Activated CD8-positive, alpha-beta memory T cell treated with anti-CD3 and anti-CD28 coated beads, Interleukin-2, amount 50 U/mL, for 24 hours (primary cell): ENCODE measurements at regions not wholly inside any gene's neighbourhood (a gene's known extent, or its start where the extent isn't known, plus 50 kb on each side); places are given as distances from the start of the nearest gene placed in this dataset.

Experiments
- DNase-seq: peaks from one replicate; pipeline ENCODE4 v3.0.0-alpha.2; 2020; ENCODE audit errors: extremely low read depth

DNA sequence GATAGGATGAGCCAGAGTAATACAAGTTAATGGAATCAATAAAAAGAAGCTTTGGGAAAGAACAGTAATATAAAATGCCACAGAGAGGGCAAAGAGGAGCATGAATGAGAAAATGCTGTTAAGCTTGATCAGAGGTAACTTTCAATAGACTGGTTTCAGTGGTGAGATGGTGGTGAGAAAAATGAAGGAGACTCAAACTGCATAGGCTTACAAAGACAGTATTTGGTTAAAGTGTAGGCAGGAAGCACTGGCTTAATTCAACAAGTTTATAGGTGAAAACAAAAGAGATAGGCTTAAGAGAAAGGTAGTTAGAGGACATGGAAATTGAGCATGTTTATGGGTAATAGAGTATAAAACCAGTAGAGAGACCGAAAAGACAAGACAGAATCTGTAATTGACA lies 298.6 kb upstream of the ADAMTS5 start:
- no peak for DNase-seq

DNA sequence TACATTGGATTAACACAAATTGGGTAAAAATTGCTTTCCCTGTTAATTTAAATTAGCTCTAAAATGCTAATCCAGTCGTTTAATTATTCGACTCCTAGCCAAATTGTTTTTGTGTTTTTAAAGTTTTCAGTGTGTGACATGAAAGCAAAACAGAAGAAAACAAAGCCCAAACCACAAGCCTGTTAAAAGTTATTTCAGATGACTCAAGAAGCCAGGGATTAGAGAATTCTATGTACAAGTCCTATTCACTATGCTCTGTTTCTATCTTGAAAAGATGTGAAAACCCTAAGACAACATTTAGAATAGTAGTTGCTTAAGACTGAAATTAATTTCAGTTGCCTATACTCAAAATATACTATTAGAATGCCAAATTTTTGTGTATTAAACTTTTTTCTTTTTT lies 294.8 kb upstream of the ADAMTS5 start:
- DNase-seq = no peak

DNA sequence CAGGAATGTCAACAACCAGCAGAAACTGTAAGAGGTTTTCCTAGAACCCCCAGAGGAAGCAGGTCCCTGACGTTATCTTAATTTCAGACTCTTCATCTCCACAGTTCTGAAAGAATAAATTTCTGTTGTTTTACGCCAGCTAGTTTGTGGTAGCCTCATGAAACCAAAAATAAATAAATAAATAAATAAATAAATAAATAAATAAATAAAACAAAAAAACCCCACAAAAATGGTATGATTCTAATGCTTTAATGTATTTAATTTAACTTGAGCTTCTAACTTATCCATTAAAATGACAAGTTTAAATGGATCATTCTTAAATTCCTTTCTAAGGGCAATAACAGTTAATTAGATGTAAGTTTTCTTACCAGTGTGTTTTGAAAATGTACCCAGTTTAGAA lies 293.8 kb upstream of the ADAMTS5 start:
- no peak for DNase-seq

DNA sequence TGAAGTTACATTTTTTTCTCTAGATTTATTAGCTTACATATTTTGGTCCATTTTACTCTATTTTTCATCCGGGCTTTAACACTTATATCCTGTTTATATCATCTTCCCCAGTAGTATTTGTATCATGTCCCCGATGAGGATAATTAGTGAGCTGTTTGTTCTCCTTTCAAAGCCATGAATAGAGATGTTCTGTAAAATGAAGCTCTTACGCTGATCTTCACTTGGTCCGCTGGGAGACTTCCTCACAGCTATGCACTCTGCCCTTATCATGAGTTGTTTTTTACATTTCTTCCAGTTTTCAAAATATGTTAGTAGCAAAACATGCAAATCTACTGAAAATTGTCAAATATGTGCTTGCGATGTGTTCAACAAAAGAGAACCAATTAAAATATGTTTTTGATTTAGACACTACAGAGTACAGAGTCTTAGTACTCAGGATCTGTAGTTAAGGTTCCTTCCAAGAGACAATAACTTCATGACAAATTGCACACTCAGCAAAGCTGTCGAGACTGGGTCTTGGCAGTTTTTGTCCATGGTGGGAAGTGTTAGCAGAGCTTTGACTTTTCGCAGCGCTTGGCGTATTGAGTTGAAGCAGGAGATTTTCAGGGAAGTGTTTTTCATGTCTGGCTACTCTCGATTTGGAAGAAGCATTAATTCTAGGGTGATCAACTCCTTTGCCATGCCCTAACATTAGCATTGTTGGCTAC lies 292.0 kb upstream of the ADAMTS5 start:
- no peak for DNase-seq

DNA sequence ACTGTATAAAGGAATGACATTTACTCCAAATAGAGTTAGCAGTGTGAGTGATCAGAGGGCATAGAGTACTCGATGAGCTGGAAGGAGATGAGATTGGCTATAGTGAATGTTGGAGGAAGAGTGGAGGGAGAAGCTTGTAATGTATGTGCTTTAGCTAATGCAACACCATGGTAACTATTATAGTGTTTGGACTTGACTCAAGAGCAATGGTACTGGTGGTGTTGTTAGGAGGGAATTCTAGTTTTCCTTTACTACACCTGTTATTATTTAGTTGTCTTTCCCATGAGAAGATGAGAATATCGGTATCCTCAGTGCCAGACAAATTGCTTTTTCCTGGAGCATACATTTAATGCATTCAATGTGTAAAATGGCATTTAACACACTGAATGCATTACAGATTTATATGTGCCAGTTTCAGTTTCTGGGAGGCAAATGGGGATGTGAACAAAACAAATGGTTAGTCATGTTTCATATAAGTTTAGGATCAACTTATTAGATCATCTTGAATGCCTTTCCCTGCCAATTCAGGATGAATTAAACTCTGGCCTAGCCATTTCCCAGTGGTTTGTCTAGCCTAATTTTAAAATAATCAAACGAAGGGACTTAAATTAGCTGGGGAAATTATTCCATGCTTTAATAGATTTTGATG lies 291.1 kb upstream of the ADAMTS5 start:
- DNase-seq = no peak

DNA sequence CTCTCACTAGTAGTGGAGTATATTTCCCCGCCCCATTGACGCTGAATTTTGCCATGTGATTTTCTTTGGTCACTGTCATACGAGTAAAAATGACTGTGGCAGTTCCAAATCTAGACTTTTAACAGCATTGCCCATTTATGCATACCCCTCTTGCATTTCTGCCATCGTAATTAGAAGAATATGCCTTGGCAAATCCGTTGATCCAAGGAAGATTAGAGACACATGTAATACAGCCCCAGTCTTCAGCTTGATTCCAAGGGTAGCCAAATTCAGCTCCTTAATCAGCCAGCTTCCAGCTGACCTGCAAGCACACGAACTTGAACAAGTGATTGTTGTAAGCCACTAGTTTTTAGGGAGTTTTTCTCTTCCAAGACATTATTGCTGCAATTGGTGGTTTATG lies 290.3 kb upstream of the ADAMTS5 start:
- no peak for DNase-seq

DNA sequence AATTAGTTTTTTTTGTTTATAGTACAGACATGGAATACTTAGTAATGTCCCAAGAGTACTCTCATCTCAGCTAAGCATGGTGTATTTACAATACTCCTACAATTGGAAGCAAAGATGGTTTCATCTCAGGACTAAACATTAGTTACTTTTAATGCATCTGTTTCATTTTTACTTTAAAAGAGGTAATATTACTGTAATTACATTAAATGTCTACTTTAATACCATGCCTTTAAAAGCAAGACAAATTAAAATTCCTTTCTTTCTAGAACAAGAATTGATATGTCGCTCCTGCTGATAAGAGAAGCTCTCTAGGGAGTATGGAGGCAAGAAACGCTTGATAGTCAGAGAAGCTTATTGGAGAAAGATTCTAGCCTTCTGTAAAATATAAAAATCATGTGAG lies 284.9 kb upstream of the ADAMTS5 start:
- no peak for DNase-seq

DNA sequence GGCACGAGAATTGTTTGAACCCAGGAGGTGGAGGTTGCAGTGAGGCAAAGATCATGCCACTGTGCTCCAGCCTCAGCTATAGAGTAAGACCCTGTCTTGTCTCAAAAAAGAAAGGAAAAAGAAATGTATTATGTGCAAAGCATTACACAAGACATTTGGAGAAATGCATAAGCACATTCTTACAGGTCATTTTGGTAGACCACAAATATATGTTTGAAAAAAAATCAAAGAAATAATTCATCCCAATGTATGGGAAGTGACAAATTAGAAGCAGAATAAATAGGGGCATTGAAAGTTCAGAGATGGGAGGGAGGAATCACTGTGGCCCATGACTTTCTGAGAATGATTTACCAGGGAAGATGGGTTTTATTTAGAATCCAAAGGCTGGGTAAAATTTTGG lies 283.5 kb upstream of the ADAMTS5 start:
- no peak for DNase-seq

DNA sequence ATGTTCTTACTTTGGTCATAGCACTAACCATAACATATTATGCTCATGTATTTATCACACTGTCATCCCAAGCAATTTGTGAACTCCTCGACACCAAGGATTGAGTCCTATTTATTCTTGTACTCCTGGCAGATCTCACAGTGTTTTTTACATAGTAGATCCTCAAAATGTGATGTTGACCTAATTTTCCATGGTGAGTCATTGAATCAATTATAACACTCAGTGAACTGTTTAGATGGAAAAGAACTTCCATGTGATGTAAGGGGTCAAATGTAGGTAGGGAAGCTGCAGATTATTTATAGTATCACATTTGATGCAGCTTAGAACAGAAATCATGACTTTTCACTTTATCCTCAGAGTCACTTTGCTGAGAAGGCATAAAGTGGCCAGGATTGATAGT lies 281.9 kb upstream of the ADAMTS5 start:
- DNase-seq = no peak

DNA sequence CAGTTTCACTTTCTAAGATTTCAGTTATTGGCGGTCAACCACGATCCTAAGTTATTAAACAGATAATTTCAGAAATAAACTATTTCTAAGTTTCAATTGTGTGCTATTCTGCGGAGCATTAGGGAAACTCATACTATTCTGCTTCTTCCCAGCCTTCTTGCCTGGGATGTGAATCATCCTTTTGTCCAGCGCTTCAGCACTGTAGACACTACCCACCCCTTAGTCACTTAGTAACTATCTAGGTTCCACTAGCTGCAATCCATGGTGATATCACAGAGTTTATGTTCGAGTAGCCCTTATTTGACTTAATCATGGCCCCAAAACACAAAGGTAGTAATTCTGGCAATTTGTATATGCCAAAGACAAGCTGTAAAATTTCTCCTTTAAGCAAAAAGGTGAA lies 279.9 kb upstream of the ADAMTS5 start:
- DNase-seq = no peak

DNA sequence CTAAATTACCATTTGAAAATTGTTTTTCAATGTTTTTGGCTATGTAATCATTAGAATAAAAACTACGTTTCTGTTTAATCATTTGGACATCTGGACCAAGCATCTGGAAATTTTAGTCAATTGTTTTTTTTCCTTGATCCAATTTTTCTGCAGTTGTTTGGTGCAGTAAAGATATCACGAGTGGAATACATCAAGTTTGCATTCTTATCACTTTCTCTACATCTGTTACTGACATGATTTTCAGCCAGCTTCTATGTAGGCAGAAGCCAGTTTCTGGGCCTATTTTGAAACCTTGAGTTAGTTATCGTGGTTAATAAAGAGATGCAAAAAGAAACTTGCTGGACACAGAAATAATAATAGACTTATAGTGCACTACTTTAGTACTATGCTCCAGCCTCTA lies 277.9 kb upstream of the ADAMTS5 start:
- no peak for DNase-seq

DNA sequence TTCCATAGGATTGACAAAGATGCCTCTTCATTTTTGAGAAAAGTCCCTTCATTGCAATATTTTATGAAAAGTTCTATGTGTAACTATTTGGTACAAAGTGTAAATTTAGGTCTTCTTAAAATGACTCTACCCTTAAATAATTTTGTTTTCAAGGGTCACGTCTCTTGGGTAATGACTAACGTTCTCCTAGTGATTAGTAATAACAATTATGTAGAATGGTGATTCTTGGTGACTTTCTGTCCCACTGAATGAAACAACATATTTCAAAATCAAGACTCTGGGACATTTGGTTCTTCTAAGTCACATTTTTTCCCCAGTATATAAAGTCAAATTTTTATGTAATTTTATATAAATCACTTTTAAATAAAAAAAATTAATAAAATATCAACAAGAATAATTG lies 277.5 kb upstream of the ADAMTS5 start:
- no peak for DNase-seq

DNA sequence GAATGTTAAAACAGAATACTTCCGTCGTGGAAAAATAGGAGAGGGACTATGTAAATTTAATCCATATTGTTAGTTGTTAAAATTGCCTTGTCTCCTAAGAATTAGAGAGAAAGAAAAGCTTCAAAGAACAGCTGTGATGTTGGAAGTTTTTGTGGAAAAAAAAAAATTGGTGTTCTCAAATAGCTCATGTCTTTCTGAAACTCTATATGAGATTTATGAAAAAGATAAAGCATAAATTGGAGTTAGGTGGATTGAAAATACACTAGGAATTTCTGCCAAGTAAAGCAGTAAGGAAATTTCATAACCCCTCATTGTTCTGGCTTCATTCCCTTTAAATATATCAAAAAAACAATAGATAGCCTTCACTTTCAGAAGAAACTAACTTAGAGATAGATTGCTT lies 274.0 kb upstream of the ADAMTS5 start:
- DNase-seq = no peak

DNA sequence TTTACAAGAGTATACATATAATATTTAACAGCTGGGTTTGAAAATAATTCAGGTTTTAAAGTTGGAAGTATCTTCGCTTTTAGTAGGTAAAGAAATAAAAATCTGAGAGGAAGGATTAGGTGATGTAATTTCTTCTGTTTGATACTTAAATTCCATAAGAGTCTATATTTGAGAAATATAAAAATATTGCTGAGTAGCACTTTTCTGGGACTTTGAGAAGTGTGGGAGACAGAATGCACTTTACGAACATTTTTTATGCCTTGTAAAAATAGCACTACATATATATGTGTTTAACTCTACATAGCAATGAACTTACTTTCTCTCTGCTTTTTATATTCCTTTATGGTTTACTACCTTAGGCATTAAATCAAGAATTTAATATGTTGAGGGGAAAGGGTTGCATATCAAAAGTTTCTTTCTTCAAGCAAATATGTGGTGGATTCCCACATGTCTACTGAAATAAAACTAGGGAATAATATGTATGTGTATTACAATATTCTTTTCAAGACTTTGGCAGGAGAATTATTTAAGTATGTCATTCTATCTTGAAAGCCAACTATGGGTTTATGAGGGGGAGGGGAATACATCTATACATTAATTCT lies 266.7 kb upstream of the ADAMTS5 start:
- no peak for DNase-seq

DNA sequence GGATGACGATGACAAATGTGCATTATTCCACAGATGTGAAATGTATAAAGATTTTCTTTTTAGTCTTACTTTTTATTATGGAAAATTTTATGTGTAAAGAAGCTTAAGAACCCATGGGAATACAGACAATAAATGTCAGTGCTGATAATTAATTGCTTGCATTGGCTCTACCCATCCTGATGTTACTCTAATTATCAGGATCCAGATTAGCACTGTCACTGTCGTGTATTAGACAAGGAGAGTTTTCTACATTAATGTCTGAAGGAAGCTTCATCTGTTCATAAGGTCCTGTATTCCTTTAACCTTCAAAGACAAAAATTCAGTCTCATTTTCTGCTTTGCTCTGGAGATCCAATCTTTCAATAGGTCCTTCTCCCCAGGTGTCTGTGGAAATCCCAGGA lies 259.1 kb upstream of the ADAMTS5 start:
- DNase-seq = no peak

DNA sequence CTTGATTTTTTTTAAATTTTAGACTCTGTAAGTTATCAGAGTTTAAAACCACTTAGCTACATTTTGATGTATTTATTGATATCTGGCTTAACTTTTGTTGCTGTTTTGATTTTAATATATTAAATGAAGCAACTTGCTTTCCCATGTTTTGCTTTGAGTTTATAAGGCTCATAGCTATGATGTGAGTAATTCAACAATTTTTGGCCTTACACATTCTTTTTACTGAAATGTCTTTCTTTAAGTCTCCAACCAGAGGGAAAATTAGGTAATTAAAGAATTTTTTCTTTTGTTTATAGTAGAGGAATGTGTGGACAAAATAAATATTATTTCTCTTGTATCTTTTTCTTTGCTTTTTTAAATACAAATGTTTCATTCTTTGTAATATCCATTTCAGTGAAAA lies 258.3 kb upstream of the ADAMTS5 start:
- DNase-seq = no peak

DNA sequence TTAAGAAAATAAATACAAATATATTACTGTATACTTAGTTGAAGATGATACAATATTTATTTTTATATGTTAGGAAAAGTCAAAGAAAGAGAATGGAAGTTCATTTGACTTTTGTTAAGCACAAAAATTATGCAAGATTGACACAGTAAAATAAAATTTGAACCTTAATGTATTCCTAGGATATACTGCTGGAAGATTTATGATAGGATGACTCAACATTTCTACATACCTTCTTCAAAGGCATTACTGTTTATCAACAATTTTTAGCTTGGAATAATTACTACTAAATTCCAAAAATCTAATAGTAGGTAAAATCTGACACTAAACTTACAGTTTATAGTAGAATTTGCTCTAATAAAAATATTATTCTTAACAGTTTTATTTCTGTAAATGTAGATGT lies 257.3 kb upstream of the ADAMTS5 start:
- DNase-seq = no peak

DNA sequence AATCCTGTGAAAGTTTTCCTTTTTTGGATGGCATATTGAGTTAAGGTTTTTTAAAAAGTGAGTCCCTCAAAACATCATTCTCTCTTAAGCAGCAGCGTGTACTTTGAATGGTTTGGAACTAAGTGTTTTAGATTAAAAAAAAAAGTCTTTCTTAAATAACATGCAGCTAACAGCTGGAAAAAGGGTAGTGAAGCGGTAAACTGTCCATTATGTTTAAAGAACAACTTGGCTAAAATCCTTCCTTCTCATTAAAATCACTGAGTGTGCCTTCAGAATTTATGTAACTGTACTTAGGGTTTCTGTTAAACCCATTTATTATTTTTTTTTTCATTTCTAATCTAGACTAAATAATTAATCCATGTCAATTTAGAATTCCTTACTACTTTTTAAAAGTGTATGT lies 254.2 kb upstream of the ADAMTS5 start:
- DNase-seq = no peak

DNA sequence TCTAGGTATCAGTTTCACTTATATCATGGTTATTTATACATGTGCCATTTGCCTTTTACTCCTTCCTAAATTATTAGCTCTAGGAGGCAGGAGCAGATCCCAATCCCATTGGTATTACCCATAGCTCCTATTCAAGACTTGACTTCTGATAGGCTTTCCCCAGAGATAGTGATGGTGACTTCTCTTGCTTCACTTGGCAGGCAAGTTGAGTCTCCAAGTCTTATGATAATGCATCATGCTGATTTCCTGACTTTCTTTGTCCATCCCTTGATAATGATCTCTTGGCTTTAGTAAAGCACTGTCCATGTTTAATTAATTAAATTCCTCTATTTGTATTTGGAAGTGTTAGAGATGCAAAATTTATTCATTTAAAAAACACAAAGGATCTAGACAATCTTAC lies 253.5 kb upstream of the ADAMTS5 start:
- no peak for DNase-seq

DNA sequence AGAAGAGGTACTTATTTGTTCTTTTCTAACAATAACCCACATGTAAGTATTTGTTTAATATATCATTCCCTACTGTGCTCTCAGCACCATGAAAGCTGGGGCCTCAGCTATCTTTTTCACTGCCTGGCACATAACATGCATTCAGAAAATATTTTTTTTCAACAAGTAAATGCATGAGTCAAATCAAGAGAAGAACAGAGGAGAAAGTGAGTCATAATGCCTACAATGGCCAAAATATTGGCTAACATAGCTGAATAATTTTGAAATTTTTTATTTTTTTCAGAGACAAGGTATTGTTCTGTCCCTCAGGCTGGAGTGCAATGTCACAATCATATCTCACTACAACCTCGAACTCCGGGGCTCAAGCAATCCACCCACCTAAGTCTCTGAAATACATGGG lies 252.2 kb upstream of the ADAMTS5 start:
- DNase-seq = no peak

DNA sequence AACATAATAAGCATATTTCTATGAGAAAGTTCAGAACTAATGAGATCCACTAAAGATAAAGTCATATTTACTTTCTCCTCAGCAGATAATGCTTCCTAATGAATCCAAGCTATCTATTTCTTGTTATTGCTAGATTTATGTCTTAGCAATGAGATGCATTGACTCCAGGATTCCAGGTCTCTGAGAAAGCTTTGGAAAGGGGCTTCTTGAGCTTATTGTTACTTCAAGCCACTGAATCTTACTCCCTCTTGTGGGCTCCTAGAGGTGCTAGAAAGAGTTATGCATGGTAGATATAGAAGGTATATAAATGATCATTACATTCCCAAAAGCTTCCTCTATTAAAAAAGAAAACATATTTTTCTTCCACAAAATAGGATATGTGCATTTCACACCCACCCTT lies 246.4 kb upstream of the ADAMTS5 start:
- no peak for DNase-seq

DNA sequence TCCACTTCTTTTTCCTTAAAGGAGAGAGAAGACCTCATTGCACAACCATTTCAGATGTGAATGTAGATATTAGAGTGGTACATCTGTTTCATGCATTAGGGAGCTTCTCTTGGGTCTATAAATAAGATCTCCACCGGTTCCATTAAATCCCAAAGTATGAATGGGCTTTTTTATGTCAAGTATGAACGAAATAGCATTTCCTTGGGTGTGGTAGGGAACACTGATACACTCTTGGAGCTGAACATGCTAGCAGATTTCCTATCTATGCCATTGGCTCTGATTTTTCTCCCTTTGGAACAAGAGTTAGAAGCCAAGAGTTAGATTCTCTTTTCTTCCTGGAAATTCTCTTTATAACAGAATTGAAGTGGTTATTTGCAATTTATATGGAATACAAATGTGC lies 245.6 kb upstream of the ADAMTS5 start:
- DNase-seq = no peak

DNA sequence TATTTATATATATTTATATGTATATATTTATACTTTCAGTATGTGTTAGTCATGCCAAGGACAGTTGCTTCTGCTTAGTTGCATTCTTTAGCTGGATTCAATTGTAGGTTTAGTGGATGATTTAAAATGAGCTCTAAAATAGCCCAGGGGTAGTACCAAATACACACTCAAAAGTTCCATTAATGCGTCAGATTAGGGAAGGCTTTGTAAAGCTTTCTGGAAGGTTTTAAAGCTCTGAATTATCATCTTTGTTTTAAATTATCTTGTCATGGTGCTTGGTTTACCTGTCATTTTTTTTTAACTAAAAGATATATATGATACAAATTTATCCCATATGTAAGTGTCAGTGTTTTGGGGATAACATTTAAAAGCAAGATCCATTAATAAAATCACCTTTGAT lies 242.7 kb upstream of the ADAMTS5 start:
- DNase-seq = no peak
